ENCODE measurements at regions not wholly inside any gene's neighbourhood (a gene's known extent, or its start where the extent isn't known, plus 50 kb on each side); places are given as distances from the start of the nearest gene placed in this dataset.

- WGBS (ENCODE audit: low lambda C conversion rate) = 37% methylated on average over 10 of the region's 10 CpGs
- POLR2A ChIA-PET = no interaction called here
Measured at GRCh38 chr16:85453703-85454102, 159.4 kb upstream of the GSE1 start.

GRCh38 chr16:85454171-85454872 lies 158.8 kb upstream of the GSE1 start:
- H3K9me3 ChIP-seq (ENCODE audit: low read length) = no peaks in the 10 kb centered on the region
- H3K27ac ChIP-seq (ENCODE audit: extremely low read length, insufficient read depth, low read length) = no peak overlapping the region
- TF ChIP-seq HNRNPL (IDR thresholded peaks at IDR 0.05; ENCODE audit: low read depth, low read length) (0 out of 2 replicates have a peak, but pooled peaks have one; percentile 37), ZNF326 (CRISPR knock-in tag; IDR thresholded peaks at IDR 0.05; ENCODE audit: borderline replicate concordance) (no peak), ZNF687 (CRISPR knock-in tag; IDR thresholded peaks at IDR 0.05) (peak; percentile 43), STAG1 (CRISPR knock-in tag; IDR thresholded peaks at IDR 0.05) (peak; percentile 65), CTCF (CRISPR knock-in tag; IDR thresholded peaks at IDR 0.05) (peak; percentile 72)
- POLR2A ChIA-PET = no interaction called here
- peaks cover 4% of the 10 kb centered on the region; the same call in 1 of the 2 replicates for H4K20me1 ChIP-seq (ENCODE audit: insufficient read depth, low read length)
- no peaks in the 10 kb centered on the region for H3K36me3 ChIP-seq (replicated peaks in 1 of 2; ENCODE audit: control insufficient read depth in 1 of 2, insufficient read depth in 2 of 2, low read length in 2 of 2)
- intact Hi-C loops (cut with micrococcal nuclease; ENCODE audit: unreplicated experiment) (no loop called here), in situ Hi-C loops (cut with HindIII; ENCODE audit: extremely low pct_ligation_motif_present, low pct_unique_long_range_greater_than_20kb) (no loop called here)
- no peaks in the 10 kb centered on the region for H3K79me2 ChIP-seq (ENCODE audit: insufficient read depth, low read length)
- no peak overlapping the region for H3K9ac ChIP-seq (ENCODE audit: insufficient read depth, low read depth, low read length)
- DNase-seq (ENCODE audit: low spot score) = no peak
- no peak for FAIRE-seq
- no TSS peak for BruUV-seq (replicated peaks)
- H2AFZ ChIP-seq (ENCODE audit: low read length) = no peak overlapping the region
- peaks cover 7% of the 10 kb centered on the region for H3K4me1 ChIP-seq (ENCODE audit: insufficient read depth, low read length)
- ATAC-seq = peak; percentile 35
- no peak overlapping the region for H3K4me2 ChIP-seq (ENCODE audit: low read depth, low read length)
- H3K27me3 ChIP-seq (ENCODE audit: control insufficient read depth in 1 of 2, insufficient read depth in 2 of 2, low read length in 2 of 2) = peaks cover 8 to 48% of the 10 kb centered on the region in 2 experiments; a peak in 4 of 5 replicates
- CTCF ChIA-PET (ENCODE audit: low intra/inter-chr PET ratio, low total read pairs) = no interaction called here
- 69% methylated on average over 15 of the region's 22 CpGs for WGBS (ENCODE audit: low lambda C conversion rate)
- no peak overlapping the region for H3K4me3 ChIP-seq (replicated peaks in 1 of 3; ENCODE audit: insufficient read depth in 1 of 3, low read depth in 2 of 3, low read length in 3 of 3)

More at GRCh38 chr16:85453703-85454102, 159.4 kb upstream of the GSE1 start:
- TF ChIP-seq ZNF569 (CRISPR knock-in tag; IDR thresholded peaks at IDR 0.05; ENCODE audit: borderline replicate concordance) = no peak
- no peak for TF ChIP-seq MLLT10 (CRISPR knock-in tag; IDR thresholded peaks at IDR 0.05)
- TF ChIP-seq ZNF350 (CRISPR knock-in tag; IDR thresholded peaks at IDR 0.05; ENCODE audit: borderline replicate concordance, low read depth) = 0 out of 2 replicates have a peak, but pooled peaks have one; percentile 16
- Histone ChIP-seq H3K4me3 (replicated peaks in 1 of 3; ENCODE audit: insufficient read depth in 1 of 3, low read depth in 2 of 3, low read length in 3 of 3) (no peak overlapping the region), H3K9ac (ENCODE audit: insufficient read depth, low read depth, low read length) (no peak overlapping the region), H3K27me3 (ENCODE audit: control insufficient read depth in 1 of 2, insufficient read depth in 2 of 2, low read length in 2 of 2) (peaks cover 7 to 43% of the 10 kb centered on the region in 2 experiments; a peak in 4 of 5 replicates), H3K36me3 (replicated peaks in 1 of 2; ENCODE audit: control insufficient read depth in 1 of 2, insufficient read depth in 2 of 2, low read length in 2 of 2) (no peaks in the 10 kb centered on the region), H3K9me3 (ENCODE audit: low read length) (no peaks in the 10 kb centered on the region), H3K4me2 (ENCODE audit: low read depth, low read length) (no peak overlapping the region), H3K79me2 (ENCODE audit: insufficient read depth, low read length) (no peaks in the 10 kb centered on the region), H4K20me1 (ENCODE audit: insufficient read depth, low read length) (peaks cover 4% of the 10 kb centered on the region; the same call in 1 of the 2 replicates), H3K27ac (ENCODE audit: extremely low read length, insufficient read depth, low read length) (no peak overlapping the region), H2AFZ (ENCODE audit: low read length) (no peak overlapping the region), H3K4me1 (ENCODE audit: insufficient read depth, low read length) (peaks cover 13% of the 10 kb centered on the region)
- FAIRE-seq (no peak), DNase-seq (ENCODE audit: low spot score) (no peak), ATAC-seq (no peak)
- intact Hi-C loops (cut with micrococcal nuclease; ENCODE audit: unreplicated experiment) (no loop called here), in situ Hi-C loops (cut with HindIII; ENCODE audit: extremely low pct_ligation_motif_present, low pct_unique_long_range_greater_than_20kb) (no loop called here)
- BruUV-seq (replicated peaks) = no TSS peak
- CTCF ChIA-PET (ENCODE audit: low intra/inter-chr PET ratio, low total read pairs) = no interaction called here
